HCT116 (cell line): ENCODE measurements at regions not wholly inside any gene's neighbourhood (a gene's known extent, or its start where the extent isn't known, plus 50 kb on each side); places are given as distances from the start of the nearest gene placed in this dataset.

Source experiments
- CBX3 ChIP-seq: IDR thresholded peaks from 2 replicates; pipeline ENCODE4 v1.6.1; 2012; ENCODE audit warnings: low read depth
- ELF1 ChIP-seq: IDR thresholded peaks from 2 replicates; pipeline ENCODE4 v1.6.1; 2012; ENCODE audit warnings: low read depth, borderline replicate concordance
- EZH2 ChIP-seq: fragments of 200-600 bp; sonication (generic); IDR thresholded peaks from 2 replicates; pipeline ENCODE4 v1.6.1; 2017; ENCODE audit warnings: antibody characterized with exemption, mixed run types
- EZH2phosphoT487 ChIP-seq: fragments of 200-600 bp; IDR thresholded peaks from 2 replicates; pipeline ENCODE4 v1.6.1; 2018; ENCODE audit warnings: antibody characterized with exemption, borderline replicate concordance
- JUND ChIP-seq: IDR thresholded peaks from 2 replicates; pipeline ENCODE4 v1.6.1; 2012
- POLR2A ChIP-seq: IDR thresholded peaks from 2 replicates; pipeline ENCODE4 v1.7.0; 2011; ENCODE audit warnings: borderline replicate concordance; ENCODE audit not compliant: insufficient read depth, insufficient read length; ENCODE audit errors: extremely low read depth
- POLR2AphosphoS5 ChIP-seq: IDR thresholded peaks from 2 replicates; pipeline ENCODE4 v1.6.1; 2011; ENCODE audit warnings: mild to moderate bottlenecking, low read depth, low read length, moderate library complexity
- ZNF274 ChIP-seq: fragments of 200-500 bp; sonication (Bioruptor generic); IDR thresholded peaks from 2 replicates; pipeline ENCODE4 v1.6.1; 2014; ENCODE audit warnings: mild to moderate bottlenecking, low read depth, low read length, inconsistent platforms
- TF ChIP-seq, protein P1 (sequence below): IDR thresholded peaks from 2 replicates; pipeline ENCODE4 v1.6.1; 2012; ENCODE audit warnings: low read depth
- TF ChIP-seq, protein P2 (sequence below), 3 experiments: fragments of 200-600 bp in 1 of 3; sonication (generic) in 1 of 3; IDR thresholded peaks in 2 of 3; conservative IDR thresholded peaks in 1 of 3; 2 replicates each; pipeline ENCODE4 v1.5.1; 2012 to 2017; ENCODE audit warnings: low read depth in 2 of 3, low read length in 2 of 3, antibody characterized with exemption in 1 of 3, borderline replicate concordance in 1 of 3, control low read depth in 1 of 3, mild to moderate bottlenecking in 1 of 3, mixed read lengths in 1 of 3, mixed run types in 1 of 3, moderate library complexity in 1 of 3; ENCODE audit not compliant: insufficient read depth in 1 of 3
- TF ChIP-seq, protein P3 (sequence below): IDR thresholded peaks from 2 replicates; pipeline ENCODE4 v1.6.1; 2011; ENCODE audit warnings: mild to moderate bottlenecking, low read length, moderate library complexity; ENCODE audit not compliant: insufficient replicate concordance; ENCODE audit errors: extremely low read depth

DNA sequence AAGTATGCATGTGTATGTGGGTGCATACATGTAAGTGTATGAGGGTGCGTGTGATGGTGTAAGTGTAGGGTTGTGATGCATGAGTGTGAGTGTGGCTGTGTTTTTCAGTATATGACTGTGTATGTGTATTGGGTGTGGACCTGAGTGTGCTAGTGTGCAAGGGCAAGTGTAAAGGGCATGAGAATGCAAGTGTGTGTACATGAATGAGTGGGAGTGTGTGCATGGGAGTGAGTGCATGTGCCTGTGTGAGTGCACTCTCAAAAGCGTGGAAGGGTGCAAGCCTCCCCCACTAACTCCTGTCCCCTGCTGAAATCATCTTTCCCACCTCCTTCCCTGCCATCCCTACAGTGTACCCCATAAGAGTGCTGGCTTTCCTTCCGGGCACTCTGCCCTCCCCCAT, 225.1 kb upstream of the PRKX start:
- TF ChIP-seq ZNF274 (no peak), POLR2A (no peak), EZH2 (no peak), ELF1 (no peak), EZH2phosphoT487 (no peak), CBX3 (no peak), POLR2AphosphoS5 (no peak), JUND (no peak)
- TF ChIP-seq, protein P1, sequence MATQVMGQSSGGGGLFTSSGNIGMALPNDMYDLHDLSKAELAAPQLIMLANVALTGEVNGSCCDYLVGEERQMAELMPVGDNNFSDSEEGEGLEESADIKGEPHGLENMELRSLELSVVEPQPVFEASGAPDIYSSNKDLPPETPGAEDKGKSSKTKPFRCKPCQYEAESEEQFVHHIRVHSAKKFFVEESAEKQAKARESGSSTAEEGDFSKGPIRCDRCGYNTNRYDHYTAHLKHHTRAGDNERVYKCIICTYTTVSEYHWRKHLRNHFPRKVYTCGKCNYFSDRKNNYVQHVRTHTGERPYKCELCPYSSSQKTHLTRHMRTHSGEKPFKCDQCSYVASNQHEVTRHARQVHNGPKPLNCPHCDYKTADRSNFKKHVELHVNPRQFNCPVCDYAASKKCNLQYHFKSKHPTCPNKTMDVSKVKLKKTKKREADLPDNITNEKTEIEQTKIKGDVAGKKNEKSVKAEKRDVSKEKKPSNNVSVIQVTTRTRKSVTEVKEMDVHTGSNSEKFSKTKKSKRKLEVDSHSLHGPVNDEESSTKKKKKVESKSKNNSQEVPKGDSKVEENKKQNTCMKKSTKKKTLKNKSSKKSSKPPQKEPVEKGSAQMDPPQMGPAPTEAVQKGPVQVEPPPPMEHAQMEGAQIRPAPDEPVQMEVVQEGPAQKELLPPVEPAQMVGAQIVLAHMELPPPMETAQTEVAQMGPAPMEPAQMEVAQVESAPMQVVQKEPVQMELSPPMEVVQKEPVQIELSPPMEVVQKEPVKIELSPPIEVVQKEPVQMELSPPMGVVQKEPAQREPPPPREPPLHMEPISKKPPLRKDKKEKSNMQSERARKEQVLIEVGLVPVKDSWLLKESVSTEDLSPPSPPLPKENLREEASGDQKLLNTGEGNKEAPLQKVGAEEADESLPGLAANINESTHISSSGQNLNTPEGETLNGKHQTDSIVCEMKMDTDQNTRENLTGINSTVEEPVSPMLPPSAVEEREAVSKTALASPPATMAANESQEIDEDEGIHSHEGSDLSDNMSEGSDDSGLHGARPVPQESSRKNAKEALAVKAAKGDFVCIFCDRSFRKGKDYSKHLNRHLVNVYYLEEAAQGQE, result no peak
- TF ChIP-seq, protein P2, sequence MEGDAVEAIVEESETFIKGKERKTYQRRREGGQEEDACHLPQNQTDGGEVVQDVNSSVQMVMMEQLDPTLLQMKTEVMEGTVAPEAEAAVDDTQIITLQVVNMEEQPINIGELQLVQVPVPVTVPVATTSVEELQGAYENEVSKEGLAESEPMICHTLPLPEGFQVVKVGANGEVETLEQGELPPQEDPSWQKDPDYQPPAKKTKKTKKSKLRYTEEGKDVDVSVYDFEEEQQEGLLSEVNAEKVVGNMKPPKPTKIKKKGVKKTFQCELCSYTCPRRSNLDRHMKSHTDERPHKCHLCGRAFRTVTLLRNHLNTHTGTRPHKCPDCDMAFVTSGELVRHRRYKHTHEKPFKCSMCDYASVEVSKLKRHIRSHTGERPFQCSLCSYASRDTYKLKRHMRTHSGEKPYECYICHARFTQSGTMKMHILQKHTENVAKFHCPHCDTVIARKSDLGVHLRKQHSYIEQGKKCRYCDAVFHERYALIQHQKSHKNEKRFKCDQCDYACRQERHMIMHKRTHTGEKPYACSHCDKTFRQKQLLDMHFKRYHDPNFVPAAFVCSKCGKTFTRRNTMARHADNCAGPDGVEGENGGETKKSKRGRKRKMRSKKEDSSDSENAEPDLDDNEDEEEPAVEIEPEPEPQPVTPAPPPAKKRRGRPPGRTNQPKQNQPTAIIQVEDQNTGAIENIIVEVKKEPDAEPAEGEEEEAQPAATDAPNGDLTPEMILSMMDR (IDR thresholded peaks at IDR 0.05 in 2 of 3, conservative IDR thresholded peaks at IDR 0.05 in 1 of 3; ENCODE audit: borderline replicate concordance in 1 of 3, insufficient read depth in 1 of 3, low read depth in 2 of 3, low read length in 2 of 3), result no peak
- TF ChIP-seq, protein P3, sequence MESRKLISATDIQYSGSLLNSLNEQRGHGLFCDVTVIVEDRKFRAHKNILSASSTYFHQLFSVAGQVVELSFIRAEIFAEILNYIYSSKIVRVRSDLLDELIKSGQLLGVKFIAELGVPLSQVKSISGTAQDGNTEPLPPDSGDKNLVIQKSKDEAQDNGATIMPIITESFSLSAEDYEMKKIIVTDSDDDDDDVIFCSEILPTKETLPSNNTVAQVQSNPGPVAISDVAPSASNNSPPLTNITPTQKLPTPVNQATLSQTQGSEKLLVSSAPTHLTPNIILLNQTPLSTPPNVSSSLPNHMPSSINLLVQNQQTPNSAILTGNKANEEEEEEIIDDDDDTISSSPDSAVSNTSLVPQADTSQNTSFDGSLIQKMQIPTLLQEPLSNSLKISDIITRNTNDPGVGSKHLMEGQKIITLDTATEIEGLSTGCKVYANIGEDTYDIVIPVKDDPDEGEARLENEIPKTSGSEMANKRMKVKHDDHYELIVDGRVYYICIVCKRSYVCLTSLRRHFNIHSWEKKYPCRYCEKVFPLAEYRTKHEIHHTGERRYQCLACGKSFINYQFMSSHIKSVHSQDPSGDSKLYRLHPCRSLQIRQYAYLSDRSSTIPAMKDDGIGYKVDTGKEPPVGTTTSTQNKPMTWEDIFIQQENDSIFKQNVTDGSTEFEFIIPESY, result no peak
